NOMO-1 treated with DMSO at 0.1 percent for 48 hours (cell line): ENCODE measurements at regions not wholly inside any gene's neighbourhood (a gene's known extent, or its start where the extent isn't known, plus 50 kb on each side); places are given as distances from the start of the nearest gene placed in this dataset.

ENCODE experiments used
- DNase-seq: peaks from one replicate; lab custom pipeline; 2025; ENCODE audit not compliant: unreplicated experiment; lab: John Stamatoyannopoulos, UW

DNA sequence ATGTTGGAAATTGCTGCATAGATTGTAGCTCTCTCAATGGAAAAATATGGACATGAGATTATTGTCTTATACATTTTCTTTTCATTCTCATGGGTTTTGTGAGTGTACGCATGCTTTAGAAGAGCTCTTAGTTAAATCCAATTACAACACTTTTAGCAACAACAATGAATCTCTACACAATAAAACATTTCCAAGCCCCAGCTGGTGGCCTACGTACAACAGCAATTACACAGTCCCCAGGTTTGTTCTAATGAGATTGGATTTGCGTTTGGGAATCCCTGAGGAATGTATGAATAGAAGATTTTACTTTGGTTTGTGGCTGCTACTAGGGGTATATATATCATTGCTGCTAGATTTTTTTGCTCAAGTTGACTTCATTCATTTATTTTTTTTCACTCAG lies 98.6 kb downstream of the FHDC1 start:
- DNase-seq = no peak

DNA sequence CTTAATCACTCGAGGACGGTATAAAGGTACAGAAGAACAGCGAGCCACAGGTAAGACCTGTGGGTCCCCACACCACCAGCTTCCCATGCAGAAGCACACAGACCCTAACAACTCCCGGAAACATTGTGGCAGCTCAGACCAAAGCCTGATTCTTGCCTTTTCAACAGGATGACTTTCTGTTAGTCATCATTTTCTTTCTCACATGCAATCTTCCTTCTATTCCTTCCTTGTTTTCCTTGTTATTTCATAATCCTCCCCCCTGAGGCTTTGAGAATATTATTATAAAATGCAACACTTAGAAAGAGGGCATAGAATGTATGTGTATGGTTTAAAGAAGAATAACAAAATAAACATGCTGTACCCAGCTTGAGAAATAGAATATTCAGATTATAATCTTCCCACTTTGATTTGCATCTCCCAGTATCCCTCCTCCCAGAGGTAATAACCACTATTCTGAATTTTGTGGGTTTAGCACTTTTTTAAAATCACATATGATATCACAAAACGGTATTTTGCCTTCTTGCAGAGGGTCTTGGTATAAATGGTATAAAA lies 100.9 kb downstream of the FHDC1 start:
- DNase-seq = no peak

DNA sequence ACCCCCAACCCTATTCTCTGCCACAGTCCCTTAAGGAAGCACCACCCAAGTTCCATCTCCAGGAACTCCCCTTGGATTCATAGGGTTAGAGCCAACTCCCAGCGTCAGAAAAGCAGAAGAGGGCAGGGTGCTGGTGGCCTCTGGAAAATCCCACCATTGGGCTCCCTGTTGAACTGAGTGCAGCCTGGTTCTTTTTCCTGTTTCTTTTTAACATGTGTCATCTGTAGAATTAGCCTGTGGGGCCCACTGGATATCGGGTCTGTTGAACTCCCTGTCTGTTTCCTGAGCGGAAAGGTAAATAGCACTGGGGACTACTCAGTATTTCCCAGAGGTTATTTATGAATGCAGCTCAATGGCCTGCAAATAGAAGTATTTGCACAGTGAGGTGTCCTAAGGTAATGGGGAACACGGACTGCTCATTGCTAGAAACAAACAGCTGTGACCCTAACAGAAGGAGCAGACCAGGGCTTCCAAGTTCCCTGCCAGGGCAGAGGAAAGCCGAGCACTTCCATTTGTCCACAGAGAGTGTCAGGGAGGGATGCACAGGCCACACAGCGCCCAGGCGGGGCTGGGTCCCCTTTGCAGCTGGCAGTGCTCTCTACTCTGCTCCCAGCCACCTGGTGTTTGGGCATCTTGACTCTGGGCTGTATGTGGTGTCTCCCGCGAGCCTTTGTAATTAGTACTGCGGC lies 102.6 kb downstream of the FHDC1 start:
- no peak for DNase-seq

DNA sequence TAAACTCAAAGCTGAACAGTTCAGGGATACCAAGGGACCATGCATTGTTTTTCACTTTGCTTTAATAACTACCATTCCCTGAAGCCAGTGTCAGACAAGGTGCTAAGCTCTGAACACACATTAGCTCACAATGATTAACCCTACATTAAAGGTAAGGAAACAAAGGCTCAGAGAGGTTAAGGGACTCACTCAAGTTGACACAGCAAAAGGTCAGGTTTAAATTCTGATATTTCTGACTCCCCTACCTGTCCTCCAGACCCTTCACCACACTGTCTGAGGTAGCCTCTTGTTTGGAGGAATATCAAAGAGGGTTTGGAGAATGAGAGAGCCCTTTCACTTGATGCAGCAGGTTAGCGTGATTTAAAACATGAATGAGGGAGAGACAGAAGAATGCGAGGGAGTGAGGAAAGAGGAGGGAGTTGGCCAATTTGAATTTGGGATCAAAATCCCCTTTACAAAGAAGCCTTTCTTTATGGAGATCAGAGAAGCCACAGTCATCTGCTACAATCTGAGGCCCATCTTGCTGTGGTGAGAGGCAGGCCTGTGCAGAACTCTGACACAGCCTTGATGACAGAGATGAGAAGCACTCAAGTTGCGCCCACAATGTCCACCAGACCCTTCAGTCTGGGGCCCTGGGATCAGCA lies 103.5 kb downstream of the FHDC1 start:
- no peak for DNase-seq

DNA sequence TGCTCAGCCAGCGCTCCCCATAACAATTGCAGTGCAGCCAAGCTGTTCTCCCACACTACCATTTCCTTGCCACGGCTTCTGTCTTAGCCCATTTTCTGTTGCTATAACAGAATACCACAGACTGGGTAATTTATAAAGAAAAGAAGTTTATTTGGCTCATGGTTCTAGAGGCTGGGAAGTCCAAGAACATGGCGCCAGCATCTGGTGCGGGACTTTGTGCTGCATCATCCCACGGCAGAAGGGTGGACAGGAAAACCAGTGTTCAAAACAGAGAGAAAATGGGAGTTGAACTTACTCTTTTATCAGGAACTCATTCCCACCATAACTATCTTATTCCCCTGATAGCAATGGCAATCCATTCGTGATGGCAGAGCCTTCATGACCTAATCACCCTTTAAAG lies 104.6 kb downstream of the FHDC1 start:
- no peak for DNase-seq

DNA sequence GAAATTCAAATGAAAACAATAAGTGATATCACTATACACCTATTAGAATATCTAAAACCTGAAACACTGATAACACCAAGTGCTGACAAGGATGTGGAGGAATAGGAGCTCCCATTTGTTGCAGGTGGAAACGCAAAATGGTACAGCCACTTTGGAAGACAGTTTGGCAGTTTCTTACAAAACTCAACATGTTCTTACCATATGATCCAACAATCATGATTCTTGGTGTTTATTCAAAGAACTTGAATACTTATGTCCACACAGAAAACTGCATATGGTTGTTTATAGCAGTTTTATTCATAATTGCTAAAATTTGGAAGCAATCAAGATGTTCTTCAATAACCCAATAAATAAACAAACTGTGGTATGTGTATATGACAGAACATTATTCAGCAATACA lies 107.9 kb downstream of the FHDC1 start:
- DNase-seq = no peak

DNA sequence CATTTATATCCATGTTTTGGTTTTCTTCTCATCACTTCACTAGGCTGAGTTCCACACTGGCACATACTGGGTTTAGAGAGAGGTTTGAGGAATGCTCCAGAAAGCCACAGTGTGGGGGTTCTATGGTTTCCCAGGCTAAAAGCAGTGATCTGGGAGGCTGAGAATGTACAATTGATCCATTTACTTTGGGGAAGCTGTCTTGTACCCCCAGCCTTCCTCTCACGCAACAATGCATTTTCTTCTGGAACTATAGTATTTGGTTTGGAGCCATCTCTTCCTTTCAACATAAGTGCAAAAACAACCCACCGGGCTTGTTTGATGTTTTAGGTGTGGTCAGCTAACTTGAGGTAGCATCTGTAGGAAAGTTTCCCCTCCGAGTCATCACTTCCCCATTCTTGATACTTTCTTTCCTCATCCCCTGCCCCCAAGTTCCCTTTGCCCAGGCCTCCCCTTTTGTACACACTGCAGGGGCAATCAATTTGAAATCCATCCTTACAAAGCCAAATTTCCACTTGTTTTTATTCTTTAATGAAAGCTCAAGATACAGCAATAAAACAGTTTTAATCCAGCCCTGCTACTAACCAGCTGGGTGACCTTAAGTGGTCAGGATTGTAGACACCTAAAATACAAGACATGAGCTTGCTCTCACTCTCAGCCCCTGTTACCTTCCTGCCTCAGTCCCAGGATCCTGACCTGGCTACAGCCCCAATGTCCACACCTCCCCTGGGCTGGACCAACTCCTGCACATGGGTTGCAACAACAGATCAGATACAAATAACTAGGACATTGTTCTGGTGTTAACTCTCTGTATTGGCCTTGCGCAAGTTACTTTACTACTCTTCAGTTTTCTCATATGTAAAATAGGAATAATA lies 109.2 kb downstream of the FHDC1 start:
- peak; percentile 95 for DNase-seq

DNA sequence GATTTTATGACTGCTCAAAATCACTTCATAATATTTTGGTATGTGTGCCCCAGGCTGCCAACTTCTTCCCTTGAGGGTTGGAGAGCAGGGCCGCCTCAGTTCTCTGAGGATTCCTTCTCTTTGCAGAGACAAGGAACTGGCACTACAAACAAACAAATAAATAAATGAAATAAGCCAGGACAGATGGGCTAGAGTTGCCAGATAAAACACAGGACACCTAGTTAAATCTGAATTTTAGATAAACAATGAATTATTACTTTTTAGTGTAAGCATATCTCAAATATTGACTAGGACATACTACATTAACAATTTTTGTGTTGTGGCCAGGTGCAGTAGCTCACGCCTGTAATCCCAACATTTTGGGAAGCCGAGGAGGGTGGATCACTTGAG lies 122.5 kb downstream of the FHDC1 start:
- DNase-seq = no peak

DNA sequence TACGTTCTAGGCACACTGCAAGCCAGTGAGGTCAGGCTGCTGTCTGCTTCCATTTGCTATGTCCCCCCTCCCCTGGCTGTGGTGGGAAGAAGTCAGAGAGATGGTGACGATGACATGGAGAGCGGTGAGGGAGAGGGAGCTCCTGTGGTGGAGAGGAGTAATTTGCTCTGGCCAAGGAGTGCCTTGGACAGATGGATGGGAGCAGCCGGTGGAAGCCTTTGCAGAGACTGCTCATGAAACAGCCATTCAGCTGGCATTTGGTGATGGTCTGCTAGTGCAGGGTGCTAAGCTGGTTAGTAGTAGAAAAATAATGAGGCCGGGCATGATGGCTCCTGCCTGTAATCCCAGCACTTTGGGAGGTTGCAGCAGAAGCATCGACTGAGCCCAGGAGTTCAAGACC lies 124.1 kb downstream of the FHDC1 start:
- DNase-seq = no peak

DNA sequence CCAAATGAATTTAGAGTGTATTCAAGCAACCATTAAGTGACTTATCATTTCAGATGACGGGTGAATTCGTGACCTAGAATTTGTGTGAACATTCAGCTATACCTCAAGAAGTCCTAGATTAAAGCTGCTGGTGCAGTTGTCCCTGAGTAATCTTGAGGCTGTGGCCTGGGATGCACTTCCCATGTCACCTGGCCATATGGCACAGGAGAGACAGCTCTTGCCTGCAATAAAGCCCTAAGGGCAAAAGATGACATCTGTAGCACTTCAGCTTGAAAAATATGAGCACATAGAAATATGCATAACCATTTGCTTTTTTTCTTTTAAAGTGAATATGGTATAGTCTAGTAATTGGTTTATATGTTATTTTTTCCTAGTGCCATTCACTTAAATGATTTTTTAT lies 125.8 kb downstream of the FHDC1 start:
- no peak for DNase-seq

DNA sequence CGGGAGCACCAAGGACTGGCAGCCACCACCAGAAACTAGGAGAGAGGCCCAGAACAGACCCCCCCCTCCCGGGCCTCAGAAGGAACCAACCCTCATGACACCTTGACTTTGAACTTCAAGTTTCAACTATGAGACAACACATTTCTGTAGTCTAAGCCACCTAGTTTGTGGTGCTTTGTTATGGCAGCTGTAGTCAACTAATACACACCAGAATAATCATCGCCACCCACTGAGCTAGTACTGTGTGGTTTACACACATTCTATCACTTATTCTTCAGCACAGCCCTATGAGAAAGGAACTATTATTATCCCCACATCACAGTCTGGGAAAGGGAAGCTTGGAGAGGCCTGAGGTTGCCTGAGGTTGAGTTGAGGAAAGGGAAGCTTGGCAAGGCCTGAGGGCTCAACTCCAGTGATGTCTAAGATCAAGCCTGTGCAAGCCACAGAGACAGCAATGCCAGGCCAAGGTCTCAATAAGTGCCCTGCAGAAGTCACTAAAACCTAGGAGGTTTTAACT lies 126.6 kb downstream of the FHDC1 start:
- DNase-seq = no peak

DNA sequence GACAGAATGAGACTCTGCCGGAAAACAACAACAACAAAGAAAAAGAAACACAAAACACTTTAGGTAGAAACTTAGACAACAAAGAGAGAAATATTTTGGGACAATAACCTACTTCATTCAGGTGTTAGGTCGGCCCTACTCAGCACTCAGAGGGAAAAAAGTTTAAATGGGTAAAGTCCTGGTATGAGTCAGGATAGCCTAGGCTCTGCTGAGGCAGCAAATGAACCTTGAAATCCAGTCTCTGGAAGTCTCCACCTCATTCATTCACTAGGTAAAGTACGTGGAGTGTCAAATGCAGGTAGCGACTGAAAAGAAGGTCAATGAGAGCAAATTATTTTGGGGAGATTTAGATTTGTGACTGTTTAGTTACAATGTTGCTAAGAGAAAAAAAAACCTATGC lies 127.4 kb downstream of the FHDC1 start:
- DNase-seq = no peak

DNA sequence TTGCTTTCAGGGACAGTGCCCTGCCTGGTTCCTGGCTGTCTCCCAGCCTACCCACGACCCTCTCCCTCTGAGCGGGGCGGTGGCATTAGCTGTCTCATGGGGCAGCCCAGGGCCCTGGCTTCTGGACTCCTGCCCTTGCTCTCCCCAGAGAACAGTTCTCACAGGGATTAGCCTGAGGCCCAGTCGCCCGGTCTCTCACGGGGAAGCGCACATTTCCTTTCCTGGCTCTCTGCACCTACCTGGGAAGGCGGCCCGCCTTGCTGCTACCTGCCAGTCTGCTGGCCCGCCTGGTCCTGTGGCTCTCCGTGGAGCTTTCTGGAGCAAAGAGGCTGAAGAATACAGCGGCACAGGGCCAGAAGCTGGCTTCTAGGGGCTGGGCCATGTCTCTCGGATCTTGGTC lies 128.4 kb downstream of the FHDC1 start:
- DNase-seq = no peak

DNA sequence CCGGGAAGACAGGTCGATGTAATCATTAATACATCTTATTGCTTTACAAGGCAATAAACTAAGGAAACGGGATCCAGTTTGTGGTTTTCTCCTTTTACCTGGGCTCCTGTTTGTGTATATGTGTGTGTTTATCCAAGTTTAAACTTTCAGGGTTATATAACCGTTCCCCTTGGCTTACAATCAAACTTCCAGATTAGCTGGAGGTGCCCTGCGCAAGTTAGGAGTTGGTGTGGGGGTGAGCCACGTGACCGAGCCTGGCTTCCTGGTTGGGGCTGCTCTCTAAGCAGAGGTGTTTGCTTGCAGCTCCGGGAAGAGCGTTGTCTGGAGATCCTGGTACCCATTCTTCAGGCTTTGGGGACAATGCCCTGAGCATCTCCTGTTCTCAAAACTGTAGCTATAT lies 129.2 kb downstream of the FHDC1 start:
- DNase-seq = no peak

DNA sequence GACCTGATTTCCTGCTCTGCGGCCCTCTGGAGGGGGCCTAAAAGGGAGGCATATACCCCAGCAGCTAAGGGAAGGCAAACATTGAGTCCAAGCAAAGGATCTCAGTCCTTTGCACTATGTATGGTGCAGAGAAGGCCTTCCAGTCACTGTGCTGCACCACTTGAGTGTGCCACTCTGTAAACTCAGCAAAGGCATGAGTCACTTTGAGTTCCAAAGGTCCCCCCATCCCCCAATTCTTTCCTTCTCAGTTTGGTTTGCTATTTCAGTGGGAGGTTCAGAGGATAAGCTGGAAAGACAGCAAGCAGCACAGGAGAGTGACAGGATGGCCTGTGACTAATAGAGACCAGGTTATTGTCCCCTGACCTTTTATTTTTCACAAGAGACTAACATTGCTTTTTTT lies 131.3 kb downstream of the FHDC1 start:
- DNase-seq = no peak

DNA sequence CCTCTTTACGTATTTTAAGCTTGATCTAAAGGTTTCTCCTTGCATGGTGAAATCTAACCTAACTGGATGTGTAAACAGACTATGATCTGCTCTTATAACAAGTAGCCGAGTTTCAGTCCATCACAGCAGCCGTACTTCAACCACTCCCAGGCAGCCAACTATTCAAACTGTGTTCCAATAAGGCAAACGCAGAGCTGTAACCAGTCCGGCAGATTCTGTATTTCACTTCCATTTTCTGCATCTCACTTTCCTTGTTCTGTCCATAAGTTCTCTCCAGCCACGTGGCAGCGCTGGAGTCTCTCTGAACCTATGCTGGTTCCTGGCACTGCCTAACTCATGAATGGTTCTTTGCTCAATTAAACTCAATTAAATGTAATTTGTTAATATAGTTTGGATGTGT lies 132.6 kb downstream of the FHDC1 start:
- DNase-seq = no peak

DNA sequence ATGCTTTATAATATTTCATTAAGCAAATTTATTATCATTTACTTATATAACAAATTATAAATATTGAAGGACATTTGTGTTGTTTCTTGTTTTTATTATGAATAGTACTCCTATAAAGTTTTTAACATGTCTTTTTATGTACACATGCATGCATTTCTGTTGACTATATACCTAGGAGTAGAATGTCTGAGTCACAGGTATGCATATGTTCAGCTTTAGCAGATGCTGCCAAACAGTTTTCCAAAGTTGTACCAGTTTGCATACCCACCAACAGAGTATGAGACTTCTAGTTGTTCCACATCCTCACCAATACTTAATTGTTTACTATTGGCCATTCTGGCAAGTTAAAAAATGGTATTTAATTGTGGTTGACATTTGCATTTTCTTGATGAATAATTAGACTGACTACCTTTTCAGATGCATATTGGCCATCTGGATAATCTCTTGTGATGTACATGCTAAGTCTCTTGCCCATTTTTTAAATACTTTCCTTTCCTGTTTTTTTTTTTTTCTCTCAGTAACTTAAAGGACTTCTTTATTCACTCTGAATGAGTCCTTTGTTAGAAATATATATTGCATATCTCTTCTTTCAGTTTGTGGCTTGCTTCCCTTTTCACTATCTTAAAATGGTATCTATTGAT lies 132.2 kb upstream of the TRIM2 start:
- no peak for DNase-seq

DNA sequence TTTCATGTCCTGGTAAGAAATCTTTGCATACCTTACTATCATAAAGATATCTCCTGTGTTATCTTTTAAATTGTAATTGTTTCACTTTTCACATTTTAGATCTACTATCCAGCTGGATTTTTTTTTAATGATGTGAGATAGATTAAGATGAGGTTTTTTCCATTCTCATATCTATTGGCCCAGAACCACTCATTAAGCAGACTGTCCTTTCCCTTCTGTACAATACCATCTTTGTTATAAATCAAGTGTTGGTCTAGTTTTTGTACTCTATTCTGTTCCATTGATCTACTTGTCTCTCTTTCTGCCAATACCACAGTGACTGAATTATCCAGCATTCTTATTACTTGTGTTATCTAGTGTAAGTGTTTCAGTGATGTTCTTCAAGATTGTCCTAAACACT lies 131.6 kb upstream of the TRIM2 start:
- DNase-seq = no peak

DNA sequence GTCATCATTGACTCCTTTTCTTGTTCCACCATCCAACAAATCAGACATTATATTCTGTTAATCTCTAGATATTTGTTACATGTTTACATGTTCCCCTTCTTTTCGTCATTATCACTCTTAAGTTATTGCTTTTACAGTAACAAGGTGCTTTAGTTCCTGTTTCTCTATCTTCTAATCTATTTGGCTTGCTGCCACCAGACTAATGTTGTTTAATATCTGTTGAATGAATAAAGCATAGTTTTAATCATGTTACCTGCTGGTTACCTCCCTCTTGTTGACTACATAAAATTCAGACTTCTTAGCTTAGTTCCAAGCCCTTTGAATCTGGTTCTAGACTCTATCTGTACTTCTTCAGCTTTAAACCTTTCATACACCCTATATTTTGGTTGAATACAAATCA lies 129.8 kb upstream of the TRIM2 start:
- no peak for DNase-seq

DNA sequence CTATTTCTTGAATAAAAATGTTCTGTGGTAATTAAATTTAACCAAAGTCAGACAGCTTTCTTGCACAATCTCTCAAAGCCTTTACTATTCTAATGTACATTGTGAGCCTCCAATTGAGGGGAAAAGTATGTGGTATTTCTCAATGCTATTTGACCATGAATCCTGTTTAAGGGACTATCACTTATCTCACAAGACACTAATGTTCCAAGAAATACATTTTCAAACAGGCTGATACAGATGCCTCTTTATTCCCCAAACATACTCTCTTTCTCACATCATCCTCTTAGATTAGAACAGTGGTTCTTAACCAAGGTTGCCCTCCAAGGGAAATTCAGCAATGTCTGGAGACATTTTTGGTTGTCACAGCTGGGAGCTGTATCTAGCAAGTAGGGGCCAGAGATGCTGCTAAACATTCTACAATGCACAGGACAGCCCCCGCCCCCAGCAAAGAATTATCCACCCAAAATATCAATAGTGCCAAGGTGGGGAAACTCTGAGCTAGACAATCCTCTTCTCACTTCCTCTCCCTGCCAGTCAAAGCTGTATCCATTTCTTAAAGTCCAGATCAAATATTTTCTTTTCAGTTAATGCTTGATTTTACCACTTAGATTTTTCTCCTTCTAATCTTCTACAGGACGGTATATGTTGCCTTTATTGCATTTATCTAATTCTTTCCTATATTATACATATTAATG lies 129.2 kb upstream of the TRIM2 start:
- peak; percentile 5 for DNase-seq
